Neuron (in vitro differentiated cells): ENCODE measurements at regions not wholly inside any gene's neighbourhood (a gene's known extent, or its start where the extent isn't known, plus 50 kb on each side); places are given as distances from the start of the nearest gene placed in this dataset.

Experiments used
- H2AFZ ChIP-seq: one replicate; pipeline ENCODE4 v1.6.1; 2013; ENCODE audit warnings: low read depth, mild to moderate bottlenecking, inconsistent platforms, low read length, moderate library complexity
- H3K27me3 ChIP-seq: one replicate; pipeline ENCODE4 v1.6.1; 2013; ENCODE audit warnings: low read length; ENCODE audit not compliant: insufficient read depth
- H3K36me3 ChIP-seq: one replicate; pipeline ENCODE4 v1.6.1; 2013; ENCODE audit warnings: low read length; ENCODE audit not compliant: insufficient read depth
- H3K4me1 ChIP-seq: one replicate; pipeline ENCODE4 v1.6.1; 2013; ENCODE audit warnings: low read length; ENCODE audit not compliant: insufficient read depth
- H3K4me3 ChIP-seq: 2 replicates; pipeline ENCODE4 v1.5.1; 2013; ENCODE audit warnings: mild to moderate bottlenecking, low read length, moderate library complexity
- H3K9me3 ChIP-seq: one replicate; pipeline ENCODE4 v1.6.1; 2013; ENCODE audit warnings: low read length

- H3K36me3 ChIP-seq: no peaks in the 10 kb centered on the region
- no peaks in the 10 kb centered on the region for H3K27me3 ChIP-seq
- no peaks in the 10 kb centered on the region for H3K4me1 ChIP-seq
- H3K9me3 ChIP-seq: no peaks in the 10 kb centered on the region
- H2AFZ ChIP-seq: no peak overlapping the region
- H3K4me3 ChIP-seq: no peak overlapping the region
Observed at GRCh38 chr15:35885870-35886269, 339.9 kb upstream of the DPH6 start.

GRCh38 chr15:35886765-35887164 is 340.8 kb upstream of the DPH6 start:
- H3K4me3 ChIP-seq: no peak overlapping the region
- no peaks in the 10 kb centered on the region for H3K4me1 ChIP-seq
- H3K36me3 ChIP-seq: no peaks in the 10 kb centered on the region
- no peaks in the 10 kb centered on the region for H3K9me3 ChIP-seq
- H3K27me3 ChIP-seq: peaks cover under 1% of the 10 kb centered on the region
- H2AFZ ChIP-seq: no peak overlapping the region

- no peak overlapping the region for H3K4me3 ChIP-seq
- H3K27me3 ChIP-seq: peaks cover 2% of the 10 kb centered on the region
- H3K4me1 ChIP-seq: no peaks in the 10 kb centered on the region
- no peaks in the 10 kb centered on the region for H3K36me3 ChIP-seq
- no peak overlapping the region for H2AFZ ChIP-seq
- H3K9me3 ChIP-seq: no peaks in the 10 kb centered on the region
Observed at GRCh38 chr15:35888815-35889214, 342.9 kb upstream of the DPH6 start.

- H3K36me3 ChIP-seq: no peaks in the 10 kb centered on the region
- H3K27me3 ChIP-seq: no peaks in the 10 kb centered on the region
- peak overlapping the region; percentile 19 for H2AFZ ChIP-seq
- H3K4me3 ChIP-seq: no peak overlapping the region
- H3K4me1 ChIP-seq: no peaks in the 10 kb centered on the region
- no peaks in the 10 kb centered on the region for H3K9me3 ChIP-seq
Observed at GRCh38 chr15:35907511-35907910, 361.5 kb upstream of the DPH6 start.

GRCh38 chr15:35909414-35909813 is 363.4 kb upstream of the DPH6 start:
- Histone ChIP-seq H3K9me3 (no peaks in the 10 kb centered on the region), H3K4me1 (no peaks in the 10 kb centered on the region), H2AFZ (no peak overlapping the region)

GRCh38 chr15:35910227-35910626 is 364.3 kb upstream of the DPH6 start:
- H3K4me3 ChIP-seq: no peak overlapping the region
- no peaks in the 10 kb centered on the region for H3K27me3 ChIP-seq
- no peaks in the 10 kb centered on the region for H3K4me1 ChIP-seq
- no peak overlapping the region for H2AFZ ChIP-seq
- H3K9me3 ChIP-seq: no peaks in the 10 kb centered on the region
- H3K36me3 ChIP-seq: no peaks in the 10 kb centered on the region

More at GRCh38 chr15:35909414-35909813, 363.4 kb upstream of the DPH6 start:
- Histone ChIP-seq H3K4me3 (no peak overlapping the region), H3K27me3 (no peaks in the 10 kb centered on the region), H3K36me3 (no peaks in the 10 kb centered on the region)

GRCh38 chr15:35911052-35911777 is 365.2 kb upstream of the DPH6 start:
- Histone ChIP-seq H3K27me3 (no peaks in the 10 kb centered on the region), H3K9me3 (no peaks in the 10 kb centered on the region), H3K4me1 (no peaks in the 10 kb centered on the region), H2AFZ (no peak overlapping the region), H3K36me3 (no peaks in the 10 kb centered on the region), H3K4me3 (no peak overlapping the region)

GRCh38 chr15:35912196-35912595 is 366.2 kb upstream of the DPH6 start:
- H3K9me3 ChIP-seq: no peaks in the 10 kb centered on the region
- no peak overlapping the region for H3K4me3 ChIP-seq
- no peak overlapping the region for H2AFZ ChIP-seq
- H3K4me1 ChIP-seq: no peaks in the 10 kb centered on the region
- H3K36me3 ChIP-seq: no peaks in the 10 kb centered on the region
- H3K27me3 ChIP-seq: no peaks in the 10 kb centered on the region

GRCh38 chr15:35914573-35914972 is 368.6 kb upstream of the DPH6 start:
- H3K4me1 ChIP-seq: no peaks in the 10 kb centered on the region
- no peak overlapping the region for H3K4me3 ChIP-seq
- no peaks in the 10 kb centered on the region for H3K27me3 ChIP-seq
- H3K9me3 ChIP-seq: no peaks in the 10 kb centered on the region
- no peak overlapping the region for H2AFZ ChIP-seq
- H3K36me3 ChIP-seq: no peaks in the 10 kb centered on the region

- H3K36me3 ChIP-seq: no peaks in the 10 kb centered on the region
- H3K4me1 ChIP-seq: no peaks in the 10 kb centered on the region
- no peak overlapping the region for H3K4me3 ChIP-seq
Observed at GRCh38 chr15:35921046-35921445, 375.1 kb upstream of the DPH6 start.

GRCh38 chr15:35925275-35926006 is 379.5 kb upstream of the DPH6 start:
- Histone ChIP-seq H2AFZ (no peak overlapping the region), H3K27me3 (no peaks in the 10 kb centered on the region), H3K4me3 (no peak overlapping the region), H3K36me3 (no peaks in the 10 kb centered on the region), H3K9me3 (no peaks in the 10 kb centered on the region), H3K4me1 (no peaks in the 10 kb centered on the region)

More at GRCh38 chr15:35921046-35921445, 375.1 kb upstream of the DPH6 start:
- no peak overlapping the region for H2AFZ ChIP-seq
- no peaks in the 10 kb centered on the region for H3K27me3 ChIP-seq
- no peaks in the 10 kb centered on the region for H3K9me3 ChIP-seq

- Histone ChIP-seq H3K4me1 (no peaks in the 10 kb centered on the region), H3K36me3 (no peaks in the 10 kb centered on the region), H3K4me3 (no peak overlapping the region), H2AFZ (no peak overlapping the region), H3K27me3 (no peaks in the 10 kb centered on the region), H3K9me3 (no peaks in the 10 kb centered on the region)
Observed at GRCh38 chr15:35926007-35926380, 380.0 kb upstream of the DPH6 start.

- H3K27me3 ChIP-seq: no peaks in the 10 kb centered on the region
- no peaks in the 10 kb centered on the region for H3K9me3 ChIP-seq
- no peak overlapping the region for H2AFZ ChIP-seq
- H3K4me3 ChIP-seq: no peak overlapping the region
- H3K4me1 ChIP-seq: no peaks in the 10 kb centered on the region
- H3K36me3 ChIP-seq: no peaks in the 10 kb centered on the region
Observed at GRCh38 chr15:35928847-35929246, 382.9 kb upstream of the DPH6 start.
